ENCODE measurements at regions not wholly inside any gene's neighbourhood (a gene's known extent, or its start where the extent isn't known, plus 50 kb on each side); places are given as distances from the start of the nearest gene placed in this dataset.
"Not testable (repeated sequence)": the region's sequence is repeated elsewhere in the genome, so short reads cannot be mapped to it uniquely, and the experiment has no call there.

DNA sequence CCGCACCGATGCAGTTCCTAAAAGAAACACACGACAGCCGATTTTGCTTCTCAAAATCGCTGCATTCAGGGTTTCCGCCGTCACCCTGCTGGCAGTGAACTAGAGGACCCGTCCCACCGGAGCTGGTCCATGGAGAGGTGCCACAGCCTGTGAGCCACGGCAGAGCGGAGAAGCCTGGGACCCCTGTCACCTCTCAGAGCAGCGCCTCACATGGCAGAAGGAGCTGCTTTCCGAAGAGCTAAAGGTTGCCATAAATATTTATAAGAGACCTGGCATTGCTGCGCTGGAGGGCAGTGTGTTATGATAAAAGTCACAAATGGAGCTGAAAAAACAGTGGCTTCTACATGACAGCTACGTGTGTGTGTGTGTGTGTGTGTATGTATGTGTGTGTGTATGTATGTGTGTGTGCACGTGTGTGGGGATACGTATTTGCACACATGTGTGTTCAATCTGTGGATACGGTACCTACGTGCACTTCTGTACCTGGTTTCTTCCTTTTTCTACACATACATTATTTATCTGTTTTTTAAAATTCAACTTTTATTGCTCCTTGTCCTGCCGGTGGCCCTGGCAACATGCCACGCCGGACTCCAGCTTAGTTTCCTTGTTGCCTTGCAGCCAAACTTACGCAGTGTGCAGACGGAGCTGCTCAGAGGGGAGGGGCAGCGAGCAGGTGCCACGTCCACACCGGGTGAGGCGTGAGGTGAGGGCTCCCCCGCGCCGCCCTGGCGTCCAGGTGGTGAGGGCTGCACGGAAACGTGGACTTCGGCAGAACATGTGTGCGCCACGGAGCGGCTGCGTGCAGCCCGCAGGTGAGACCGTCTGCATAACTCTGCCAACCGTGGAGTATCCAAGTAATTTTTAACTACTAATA is 115.2 kb upstream of the PITRM1 start:
- no peak for DNase-seq

DNA sequence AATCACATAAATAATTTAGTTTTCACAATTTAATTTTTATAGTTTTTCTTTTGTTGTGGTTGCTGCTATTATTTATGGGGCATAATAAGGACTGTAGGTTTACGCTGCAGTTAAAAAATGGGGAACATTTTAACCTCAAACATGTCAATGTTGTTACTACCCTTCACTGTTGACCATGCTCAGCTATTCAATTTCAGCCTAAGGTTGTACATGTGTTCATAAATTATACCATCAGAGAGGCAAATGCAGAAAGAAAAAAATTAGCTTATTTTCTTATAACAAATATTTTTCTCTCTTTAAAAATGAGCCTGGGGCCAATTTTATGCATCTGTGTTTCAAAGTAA is 110.1 kb upstream of the PITRM1 start:
- DNase-seq, result no peak

DNA sequence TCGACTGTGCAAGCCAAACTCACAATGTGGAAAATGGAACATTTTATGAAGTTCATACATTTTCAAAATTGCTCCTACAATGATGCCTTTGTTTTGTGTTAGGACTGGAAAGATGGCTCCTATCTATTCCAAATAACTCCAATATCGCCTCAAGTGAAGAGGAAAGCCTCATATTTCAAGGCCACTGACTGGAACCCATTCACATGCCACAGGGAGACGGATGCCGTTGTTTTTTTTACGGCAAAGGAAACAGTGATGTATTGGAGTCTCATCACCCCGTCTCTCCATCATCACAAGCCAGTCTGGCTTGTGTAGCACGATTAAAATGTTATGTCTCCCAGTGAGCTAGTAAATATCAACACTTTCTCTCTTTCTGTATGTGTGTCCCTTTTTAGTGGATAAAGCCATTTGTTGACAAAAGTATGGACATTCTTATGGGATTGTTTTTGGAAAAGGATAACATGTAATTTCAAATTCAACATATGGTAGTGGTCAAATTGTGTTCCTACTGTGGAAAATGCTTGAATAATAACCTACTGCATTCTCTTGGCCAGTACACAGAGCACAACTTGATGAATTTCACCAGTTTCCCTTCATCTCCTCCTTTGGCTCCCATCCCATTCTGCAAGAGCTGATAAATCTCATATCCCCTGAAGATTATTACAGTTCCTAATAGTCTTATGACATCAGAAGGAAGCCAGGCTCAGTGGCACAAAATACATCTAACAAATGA is 109.5 kb upstream of the PITRM1 start:
- DNase-seq, result no peak

DNA sequence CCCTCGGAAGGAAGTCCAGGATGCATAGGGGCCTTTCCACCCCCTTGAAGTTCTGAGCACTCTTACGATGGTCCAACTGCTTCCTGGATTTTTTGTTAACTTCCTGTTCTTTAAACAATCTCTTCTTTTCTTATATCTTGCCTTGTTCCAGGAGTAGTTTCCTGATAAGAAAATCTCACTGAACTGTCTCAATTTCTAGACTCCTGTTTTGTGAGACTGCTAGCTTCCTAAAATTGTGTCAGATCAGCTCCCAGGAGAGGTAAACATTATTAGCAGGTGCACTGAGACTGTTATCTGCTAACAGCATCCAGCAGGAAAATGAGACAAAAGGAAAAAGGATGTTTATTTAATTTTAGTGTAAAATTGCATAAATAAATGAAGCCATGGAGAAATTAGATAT is 106.2 kb upstream of the PITRM1 start:
- DNase-seq, result no peak

DNA sequence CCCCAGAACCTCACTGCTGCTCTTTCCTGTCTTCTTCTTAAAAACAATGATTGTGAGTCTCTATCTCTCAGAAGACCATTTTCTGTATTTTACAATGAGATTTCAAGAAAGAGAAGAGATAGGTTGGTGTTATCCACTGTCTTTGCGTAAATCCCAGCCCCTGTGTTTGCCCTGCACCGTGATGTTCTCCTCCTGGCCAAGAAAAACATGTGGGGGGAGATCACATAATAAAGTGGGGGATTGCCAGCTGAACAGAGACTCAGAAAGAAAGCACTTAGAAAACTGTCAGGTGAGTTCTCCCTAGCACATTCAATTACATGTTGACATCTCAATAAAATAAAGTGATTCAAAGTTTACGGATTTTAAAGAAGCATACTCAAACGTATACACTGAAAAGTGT is 105.0 kb upstream of the PITRM1 start:
- DNase-seq, result no peak

DNA sequence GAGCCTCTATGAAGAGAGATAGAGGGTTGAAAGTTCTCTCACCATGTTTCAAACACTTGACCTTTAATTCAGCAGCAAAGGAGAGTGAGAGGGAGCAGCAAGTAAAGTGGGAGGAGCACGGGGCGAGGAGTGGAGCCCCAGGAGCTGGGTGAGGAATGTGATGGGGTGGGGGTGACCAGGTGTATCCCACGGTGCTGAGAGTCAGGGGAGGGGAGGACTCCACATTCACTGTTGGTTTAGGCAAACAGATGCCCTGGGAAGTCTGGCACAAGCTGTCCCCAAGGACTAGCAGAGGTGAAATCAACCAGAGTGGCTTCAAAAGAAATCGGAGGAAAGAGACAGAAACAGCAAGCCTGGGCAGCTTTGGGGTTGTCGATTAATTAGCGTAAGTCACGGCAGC is 101.8 kb upstream of the PITRM1 start:
- DNase-seq, result no peak

DNA sequence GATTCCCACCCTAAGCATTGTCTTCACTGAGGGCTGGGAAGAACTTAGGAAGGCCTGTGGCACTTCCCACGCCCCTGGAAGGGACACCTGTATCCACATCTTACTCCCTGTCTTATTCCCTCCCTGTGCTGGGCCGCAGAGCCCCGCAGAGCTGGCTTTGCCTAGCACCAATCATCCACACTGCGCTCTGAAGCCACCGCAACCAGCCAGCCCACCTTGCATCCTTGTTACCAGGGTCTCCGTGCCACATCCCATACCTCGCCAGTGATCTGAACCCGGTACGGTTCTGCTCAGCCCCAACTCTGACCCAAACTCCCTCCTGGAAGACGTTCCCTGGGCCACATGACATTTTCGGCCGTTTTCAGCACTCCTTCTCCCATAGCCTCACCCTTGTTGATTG is 101.4 kb upstream of the PITRM1 start:
- DNase-seq, result no peak

DNA sequence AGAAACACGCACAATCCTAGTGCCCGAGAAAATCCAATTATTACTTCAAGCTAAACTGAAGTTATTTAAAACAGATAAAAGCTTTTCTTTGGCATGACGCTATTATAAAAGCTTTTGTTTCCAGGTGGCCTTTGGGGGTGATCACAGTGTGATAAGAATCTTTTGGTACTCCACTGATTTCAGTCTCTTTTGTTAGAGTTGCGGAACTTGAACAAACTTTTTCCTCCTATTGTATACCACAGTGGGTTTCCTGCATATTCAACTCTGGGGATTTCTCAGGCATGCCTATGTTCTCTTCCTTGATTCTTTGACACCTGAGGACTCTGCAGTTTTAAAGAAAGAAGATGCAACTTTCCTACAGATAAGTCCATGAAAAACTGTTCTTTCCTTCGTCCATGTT is 99.7 kb upstream of the PITRM1 start:
- no peak for DNase-seq

DNA sequence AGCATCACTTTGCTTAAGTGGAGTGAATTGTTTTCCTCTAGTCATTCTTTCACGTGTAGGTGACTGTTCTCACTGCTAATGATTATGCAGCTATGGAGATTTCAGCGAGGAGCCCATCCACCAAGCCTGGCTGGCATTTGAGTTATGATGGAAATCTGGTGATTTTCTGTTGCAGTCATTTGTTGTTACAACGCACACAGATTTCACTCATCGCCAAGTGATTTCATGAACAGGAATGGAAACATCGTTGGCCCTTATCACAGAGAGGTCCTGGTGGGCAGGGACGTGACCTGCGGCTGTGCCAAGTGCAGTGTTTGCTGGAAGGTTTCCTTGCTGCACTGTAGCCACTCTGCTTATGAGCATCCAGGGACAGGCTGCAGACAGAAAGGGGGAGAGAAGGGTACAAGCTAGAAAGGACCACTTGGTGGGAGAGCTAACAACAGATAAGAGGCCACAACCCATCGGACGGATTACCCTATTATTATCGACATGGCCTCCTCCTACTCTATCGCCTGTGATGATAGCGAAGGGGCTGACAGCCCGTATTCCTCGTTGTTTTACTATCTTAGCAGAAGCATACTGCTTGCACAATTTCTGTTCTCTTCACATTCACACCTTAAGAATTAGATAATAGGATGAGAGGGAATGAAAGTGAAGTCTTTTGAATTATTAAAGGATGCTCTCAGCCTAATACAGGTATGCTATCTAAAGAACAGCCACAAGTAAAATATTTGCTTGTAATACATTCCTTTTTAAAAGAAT is 99.0 kb upstream of the PITRM1 start:
- DNase-seq, result no peak

DNA sequence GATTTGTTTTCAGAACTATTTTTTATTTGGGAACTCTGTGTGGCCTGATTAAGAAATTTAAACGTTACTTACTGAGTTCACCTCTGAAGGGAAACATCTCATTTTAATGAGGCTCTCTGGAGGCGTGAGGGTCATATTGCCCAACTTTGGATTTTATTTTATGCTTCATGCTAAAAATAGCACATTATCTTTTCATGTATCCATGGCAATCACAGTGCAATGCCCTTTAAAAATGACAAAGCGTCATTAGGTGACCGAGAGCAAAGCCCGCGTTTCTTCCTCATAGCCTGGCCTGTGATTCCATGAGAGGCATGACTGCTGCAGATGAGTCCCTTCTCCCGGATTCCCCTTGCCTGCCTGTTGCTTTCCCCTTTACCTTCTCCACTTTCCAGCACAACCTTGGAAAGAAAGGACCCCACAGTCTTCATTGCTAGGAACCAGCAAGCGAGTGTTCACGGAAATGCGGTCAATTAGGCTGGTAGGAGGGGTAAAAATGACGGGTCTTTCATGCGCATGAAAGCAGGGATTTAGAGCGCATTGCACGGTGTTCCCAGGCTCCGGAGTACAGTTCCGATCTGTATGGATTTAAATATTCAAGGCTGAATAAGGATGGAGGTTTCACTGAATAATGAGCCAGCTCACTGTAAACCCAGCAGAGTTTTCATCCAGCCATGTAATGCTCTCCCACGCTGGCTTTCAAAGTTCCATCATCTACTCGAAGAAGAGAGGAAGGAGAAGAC is 98.2 kb upstream of the PITRM1 start:
- no peak for DNase-seq

DNA sequence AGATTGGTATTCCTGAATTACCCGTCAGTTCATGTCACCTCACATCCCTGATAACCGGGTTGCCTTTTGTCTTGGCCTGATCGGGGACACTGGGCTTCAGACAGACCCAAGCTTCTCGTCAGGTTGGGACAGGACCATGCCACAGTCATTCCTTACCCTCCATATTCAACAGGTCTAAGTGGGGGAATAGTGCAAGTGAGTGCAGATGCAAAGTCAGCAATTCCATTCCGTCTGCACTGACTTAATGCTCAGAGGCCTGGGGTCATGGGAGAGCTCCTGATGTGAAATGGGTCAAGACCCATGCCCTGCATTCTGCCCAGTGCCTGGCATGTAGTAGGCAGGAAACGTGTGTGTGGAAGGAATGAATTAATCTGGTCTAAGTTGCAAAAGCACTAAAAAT is 95.4 kb upstream of the PITRM1 start:
- no peak for DNase-seq

DNA sequence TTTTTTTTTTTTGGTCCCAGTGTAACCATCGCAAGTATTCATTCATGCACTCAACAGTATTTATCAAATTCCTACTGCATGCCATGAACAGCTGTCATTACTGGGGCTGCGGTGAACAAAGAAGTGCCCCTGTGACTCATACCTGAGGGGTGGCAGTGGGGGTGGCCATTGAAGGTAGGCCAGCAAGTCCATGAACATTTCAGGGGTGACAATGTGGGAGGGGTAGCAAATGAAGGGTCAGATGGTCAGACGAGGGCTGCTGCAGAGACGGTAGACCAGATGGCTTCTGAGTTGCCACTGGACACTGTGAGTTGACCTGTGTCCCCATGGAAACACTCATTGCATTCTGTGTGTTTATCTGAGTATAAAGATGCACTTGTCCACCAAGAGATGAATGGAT is 92.5 kb upstream of the PITRM1 start:
- DNase-seq, result no peak

DNA sequence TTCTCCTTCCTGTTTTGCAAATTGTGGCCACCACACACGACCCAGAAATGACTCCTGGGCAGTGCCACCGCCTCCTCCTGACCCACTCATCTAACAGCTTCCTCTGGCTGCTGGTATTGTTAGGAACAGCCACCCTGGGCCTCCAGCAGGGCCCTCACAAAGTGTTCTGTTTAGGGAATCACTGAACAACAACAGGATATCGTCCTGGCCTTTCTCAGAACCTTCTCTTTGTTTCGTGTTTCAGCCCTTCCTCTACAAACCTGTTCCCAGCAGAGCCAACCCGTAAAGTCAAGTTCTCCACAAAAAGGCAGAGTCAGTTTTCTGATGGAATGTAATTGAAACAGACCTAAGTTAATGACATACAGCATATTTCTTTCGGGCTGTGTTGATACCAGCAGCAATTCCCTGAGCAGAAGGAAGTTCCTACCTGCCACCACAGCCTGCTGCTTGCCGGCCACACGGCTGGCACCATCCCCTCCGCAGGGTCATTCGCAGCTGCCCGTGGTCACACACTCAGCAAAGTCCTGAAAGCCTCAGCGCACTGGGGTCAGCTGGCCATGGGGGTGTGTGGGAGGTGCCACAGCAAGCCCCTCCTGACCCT is 91.7 kb upstream of the PITRM1 start:
- DNase-seq, result no peak

DNA sequence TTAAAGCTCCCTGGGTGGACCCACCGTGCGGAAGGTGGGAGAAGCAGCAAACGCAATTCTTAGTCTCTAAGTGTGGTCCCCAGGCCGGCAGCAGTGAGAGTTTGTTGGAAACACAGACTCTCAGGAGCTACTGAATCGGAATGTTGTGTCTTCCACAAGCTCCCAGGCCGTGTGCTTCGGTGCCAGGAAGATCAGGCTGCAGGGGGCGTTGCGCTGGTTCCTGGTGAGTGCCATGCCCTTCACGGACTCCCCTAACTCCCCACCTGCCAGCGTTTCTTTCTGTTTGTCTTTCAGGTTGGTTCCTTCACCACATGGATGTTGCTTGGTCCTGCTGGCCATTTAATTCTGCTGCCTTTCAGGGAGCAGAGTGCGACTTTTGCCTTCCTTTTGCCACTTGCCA is 91.2 kb upstream of the PITRM1 start:
- DNase-seq, result no peak

DNA sequence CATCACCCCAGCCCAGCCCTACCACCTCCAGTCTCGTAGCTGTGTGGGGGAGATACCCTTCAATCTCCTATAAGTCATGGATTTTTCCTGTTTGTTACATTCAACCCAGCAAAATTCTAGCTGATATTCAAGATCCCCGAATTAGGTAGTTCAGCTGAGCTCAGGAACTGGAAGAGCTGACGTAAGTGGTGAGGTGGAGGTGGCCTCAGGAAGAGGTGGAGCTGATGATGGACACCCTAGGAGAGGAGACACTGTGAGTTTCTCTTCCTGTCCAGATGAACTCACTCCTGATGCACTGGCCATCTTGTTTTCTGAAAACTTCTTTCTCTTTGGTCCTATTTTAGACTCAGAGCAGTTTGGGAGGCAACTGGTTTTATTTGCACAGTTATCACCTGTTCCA is 90.5 kb upstream of the PITRM1 start:
- no peak for DNase-seq

DNA sequence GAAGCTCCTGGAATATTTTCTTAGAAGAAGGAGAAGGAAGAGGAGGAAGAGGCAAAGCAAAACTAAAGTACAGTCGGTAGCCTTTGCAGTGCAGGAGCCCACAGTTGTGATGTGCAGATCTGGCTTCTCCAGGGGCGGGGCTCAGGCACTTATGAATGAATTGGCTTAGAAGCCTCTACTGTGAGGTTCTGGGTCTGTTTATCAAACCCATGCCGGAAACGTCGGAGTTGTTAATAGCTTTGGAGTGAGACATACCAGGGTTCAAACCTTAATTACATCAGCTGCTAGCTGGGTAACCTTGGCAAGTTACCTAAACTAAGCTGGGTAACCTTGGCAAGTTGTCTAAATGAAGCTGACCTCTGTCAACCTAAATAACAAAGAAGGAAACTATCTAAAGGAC is 89.3 kb upstream of the PITRM1 start:
- no peak for DNase-seq

DNA sequence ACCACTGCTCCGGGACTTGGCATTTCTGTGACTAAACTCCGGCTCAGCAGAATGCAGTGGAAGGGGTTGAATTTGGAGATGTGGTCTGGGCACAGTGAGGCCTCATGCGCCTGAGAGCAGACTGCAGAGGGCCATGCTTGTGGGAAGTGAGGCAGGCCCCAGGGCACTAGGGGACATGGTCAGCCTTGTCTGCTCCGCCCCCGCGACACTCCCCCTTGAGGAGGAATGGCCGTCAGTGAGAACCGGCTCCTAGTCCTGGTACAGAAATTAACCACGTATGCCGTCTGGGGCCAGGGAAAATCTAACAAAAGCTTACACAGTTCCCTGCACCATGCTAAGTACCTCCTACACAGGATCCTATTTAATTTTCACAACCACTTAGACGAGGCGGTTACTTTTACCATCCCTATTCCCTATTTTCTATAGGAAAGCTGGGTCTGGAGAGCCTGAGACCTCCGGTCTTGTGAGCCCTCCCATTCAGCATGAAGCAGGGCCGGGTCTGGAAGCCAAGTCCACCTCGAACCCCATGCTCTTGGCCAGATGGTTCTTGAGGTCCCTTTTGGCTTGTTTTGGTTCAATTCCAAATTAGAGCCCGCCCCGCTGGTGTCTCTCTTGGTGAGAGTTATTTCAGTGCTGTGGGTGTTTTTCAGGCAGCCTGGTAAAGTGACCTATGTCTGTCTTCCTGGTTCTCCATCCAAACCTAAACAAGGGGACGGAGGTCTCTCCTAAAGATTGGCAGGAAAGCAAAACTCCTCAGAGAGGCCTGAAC is 87.7 kb upstream of the PITRM1 start:
- DNase-seq, result no peak

DNA sequence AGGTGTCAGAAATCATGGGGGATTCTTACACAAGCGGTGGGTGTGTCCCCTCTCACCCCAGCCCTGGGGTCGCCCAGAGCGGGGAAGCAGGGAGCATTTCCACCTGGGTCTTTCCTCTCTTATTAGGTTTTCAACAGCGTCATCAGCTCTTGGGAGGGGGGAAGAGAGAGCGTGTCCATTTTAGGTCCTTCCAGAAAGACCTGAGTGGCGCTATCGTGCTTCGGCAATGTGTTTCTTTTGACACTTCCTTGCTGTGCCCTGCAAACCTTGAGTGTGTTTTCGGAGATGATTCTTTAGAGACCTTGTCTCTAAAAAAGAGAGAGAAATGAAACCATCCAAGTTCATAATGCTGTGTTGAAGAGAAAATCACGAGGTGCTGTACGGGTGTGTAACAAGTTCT is 86.9 kb upstream of the PITRM1 start:
- DNase-seq, result no peak

DNA sequence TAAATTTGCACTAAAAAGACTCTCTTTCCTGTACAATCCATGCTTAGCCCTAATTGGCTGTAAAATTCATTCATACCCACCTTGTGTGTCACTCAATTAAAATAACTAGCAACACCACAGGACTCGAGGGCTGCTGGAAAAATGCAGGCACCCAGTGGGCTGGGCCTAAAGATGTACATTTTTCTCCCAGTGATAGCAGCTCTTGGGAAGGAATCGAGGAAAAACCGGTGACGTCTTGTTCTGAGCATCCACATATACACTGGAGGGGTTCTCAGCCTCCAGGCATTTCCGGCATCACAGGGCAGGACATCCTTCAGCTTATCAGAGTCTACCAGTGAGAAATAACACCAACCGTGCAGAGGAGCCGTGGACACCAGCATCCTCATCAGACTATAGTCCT is 85.8 kb upstream of the PITRM1 start:
- DNase-seq, result no peak

DNA sequence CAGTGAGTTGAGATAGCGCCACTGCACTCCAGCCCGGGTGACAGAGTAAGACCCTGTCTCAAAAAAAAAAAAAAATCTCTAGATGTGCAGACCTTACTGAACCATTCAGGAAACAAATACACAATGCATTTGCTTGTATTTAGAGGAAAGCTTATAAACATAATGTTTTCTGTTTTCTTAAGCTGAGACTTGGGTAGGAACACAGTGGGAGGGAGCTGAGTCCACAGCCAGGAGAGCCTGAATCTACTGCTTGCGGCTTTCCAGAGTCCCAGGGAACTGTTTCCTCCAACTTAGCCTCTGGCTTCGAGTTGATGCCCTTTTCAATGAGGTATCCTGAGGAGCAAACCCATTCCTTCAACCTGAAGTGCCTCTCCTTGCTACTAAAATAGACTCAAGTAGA is 83.0 kb upstream of the PITRM1 start:
- no peak for DNase-seq

DNA sequence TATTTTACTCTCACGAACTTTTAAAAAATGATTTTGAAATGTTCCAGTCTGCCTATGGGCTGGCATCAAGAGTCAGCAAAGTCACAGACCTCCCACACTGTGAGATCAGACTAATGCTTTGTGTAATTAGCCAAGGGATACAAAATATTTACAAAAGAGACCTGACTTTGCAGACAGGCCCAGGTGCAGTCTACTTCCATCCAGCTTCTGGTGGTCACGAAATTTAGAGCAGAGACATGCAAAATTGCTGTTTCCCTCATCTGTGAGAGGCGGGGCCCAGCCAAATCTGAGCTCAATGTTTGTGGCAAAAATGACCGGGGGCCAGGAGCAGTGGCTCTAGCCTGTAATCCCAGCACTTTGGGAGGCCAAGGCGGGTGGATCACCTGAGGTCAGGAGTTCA is 82.5 kb upstream of the PITRM1 start:
- DNase-seq, result no peak

DNA sequence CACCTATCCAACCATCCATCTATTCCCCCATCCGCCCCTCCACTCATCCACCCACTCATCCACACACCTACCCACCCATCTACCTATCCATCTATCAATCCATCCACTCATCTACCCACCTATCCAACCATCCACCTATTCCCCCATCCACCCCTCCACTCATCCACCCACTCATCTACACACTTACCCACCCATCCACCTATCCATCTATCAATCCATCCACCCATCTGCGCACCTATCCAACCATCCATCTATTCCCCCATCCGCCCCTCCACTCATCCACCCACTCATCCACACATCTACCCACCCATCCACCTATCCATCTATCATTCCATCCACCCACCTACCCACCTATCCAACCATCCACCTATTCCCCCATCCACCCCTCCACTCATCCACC is 81.4 kb upstream of the PITRM1 start:
- not testable (repeated sequence) for DNase-seq
